Epithelial cell of proximal tubule (primary cell): ENCODE measurements at regions not wholly inside any gene's neighbourhood (a gene's known extent, or its start where the extent isn't known, plus 50 kb on each side); places are given as distances from the start of the nearest gene placed in this dataset.
"Not testable (repeated sequence)": the region's sequence is repeated elsewhere in the genome, so short reads cannot be mapped to it uniquely, and the experiment has no call there.

ENCODE experiments used
- DNase-seq: peaks from one replicate; pipeline ENCODE4 v3.0.0-alpha.2; 2011; ENCODE audit warnings: low read depth
- H3K4me3 ChIP-seq: 2 replicates; pipeline ENCODE4 v1.5.1; 2011; ENCODE audit warnings: low read depth, mild to moderate bottlenecking, low read length
- CTCF ChIP-seq: conservative IDR thresholded peaks from 2 replicates; pipeline ENCODE4 v1.5.1; 2012; ENCODE audit warnings: low read depth, mild to moderate bottlenecking, low read length

GRCh38 chr9:115543511-115543910, 425.6 kb upstream of the TNC start:
- TF ChIP-seq CTCF, result no peak
- H3K4me3 ChIP-seq, result no peak overlapping the region
- DNase-seq, result no peak

GRCh38 chr9:115548609-115549260, 430.8 kb upstream of the TNC start:
- TF ChIP-seq CTCF, result no peak
- H3K4me3 ChIP-seq, result no peak overlapping the region
- DNase-seq, result no peak

GRCh38 chr9:115551396-115551795, 433.4 kb upstream of the TNC start:
- no peak for TF ChIP-seq CTCF
- H3K4me3 ChIP-seq, result no peak overlapping the region
- DNase-seq, result no peak

- TF ChIP-seq CTCF, result no peak
- no peak overlapping the region for H3K4me3 ChIP-seq
- no peak for DNase-seq
Observed at GRCh38 chr9:115553060-115553773, 435.3 kb upstream of the TNC start.

GRCh38 chr9:115556432-115556831, 438.5 kb upstream of the TNC start:
- no peak for TF ChIP-seq CTCF
- H3K4me3 ChIP-seq, result no peak overlapping the region

GRCh38 chr9:115575147-115575546, 457.2 kb upstream of the TNC start:
- no peak for TF ChIP-seq CTCF
- DNase-seq, result no peak
- H3K4me3 ChIP-seq, result no peak overlapping the region

More at GRCh38 chr9:115556432-115556831, 438.5 kb upstream of the TNC start:
- no peak for DNase-seq

GRCh38 chr9:115585458-115585857, 467.5 kb upstream of the TNC start:
- DNase-seq, H3K4me3 ChIP-seq: not testable (repeated sequence)
